LNCAP (cell line): ENCODE measurements at regions not wholly inside any gene's neighbourhood (a gene's known extent, or its start where the extent isn't known, plus 50 kb on each side); places are given as distances from the start of the nearest gene placed in this dataset.

Experiments used
- CTCF ChIP-seq: fragments of 450-650 bp; IDR thresholded peaks from 2 replicates; pipeline ENCODE4 v1.5.1; 2017; ENCODE audit warnings: mild to moderate bottlenecking

GRCh38 chrX:85505801-85506200, 126.3 kb upstream of the POF1B start:
- TF ChIP-seq CTCF = no peak

- no peak for TF ChIP-seq CTCF
Measured at GRCh38 chrX:85504381-85504780, 124.9 kb upstream of the POF1B start.

- TF ChIP-seq CTCF = no peak
Measured at GRCh38 chrX:85503258-85504158, 124.0 kb upstream of the POF1B start.

GRCh38 chrX:85501349-85501748, 121.9 kb upstream of the POF1B start:
- no peak for TF ChIP-seq CTCF

- TF ChIP-seq CTCF = no peak
Measured at GRCh38 chrX:85499400-85499799, 119.9 kb upstream of the POF1B start.

GRCh38 chrX:85493821-85494220, 114.4 kb upstream of the POF1B start:
- no peak for TF ChIP-seq CTCF

GRCh38 chrX:85454295-85454694, 74.8 kb upstream of the POF1B start:
- TF ChIP-seq CTCF = no peak
